ENCODE measurements at regions not wholly inside any gene's neighbourhood (a gene's known extent, or its start where the extent isn't known, plus 50 kb on each side); places are given as distances from the start of the nearest gene placed in this dataset.

- TF ChIP-seq CTCF (IDR thresholded peaks at IDR 0.05; ENCODE audit: insufficient read depth, low read depth, low read length) (no peak), EZH2 (IDR thresholded peaks at IDR 0.05; ENCODE audit: insufficient read depth, low read length) (no peak)
Measured at GRCh38 chr11:39327302-39327701, 2132.2 kb downstream of the LRRC4C start.
